Caco-2 (cell line): ENCODE measurements at regions not wholly inside any gene's neighbourhood (a gene's known extent, or its start where the extent isn't known, plus 50 kb on each side); places are given as distances from the start of the nearest gene placed in this dataset.
"Not testable (repeated sequence)": the region's sequence is repeated elsewhere in the genome, so short reads cannot be mapped to it uniquely, and the experiment has no call there.

Experiments used
- BruUV-seq: library from RNA; stranded (reverse); fragments of 400-500 nt; replicated peaks from 2 replicates; lab custom pipeline; 2021; lab: Mats Ljungman, UMichigan
- CTCF ChIA-PET: fragments of 300-600 bp; sonication (Branson Sonifier 250); formaldehyde crosslinking; loops from one replicate; lab custom pipeline; 2022; ENCODE audit warnings: antibody characterized with exemption; lab: Charles Lee
- POLR2A ChIA-PET: fragments of 300-600 bp; sonication (Branson Sonifier 250); formaldehyde crosslinking; loops from one replicate; lab custom pipeline; 2022; ENCODE audit warnings: antibody characterized with exemption; lab: Charles Lee
- DNase-seq, 2 experiments: peaks; one replicate each; pipeline versions ENCODE4 v3.0.0 to v3.0.0-alpha.2; 2020 to 2022
- H3K27me3 ChIP-seq: replicated peaks from 2 replicates; pipeline ENCODE4 v1.6.0; 2011; ENCODE audit warnings: low read length; ENCODE audit not compliant: control insufficient read depth, insufficient read depth
- H3K36me3 ChIP-seq: 2 replicates; pipeline ENCODE4 v1.5.1; 2011; ENCODE audit warnings: low read length; ENCODE audit not compliant: control insufficient read depth, insufficient read depth
- H3K4me1 ChIP-seq: fragments of 250-450 bp; sonication (Bioruptor Pico); 2 replicates; pipeline ENCODE4 v1.5.1; 2020; ENCODE audit warnings: mild to moderate bottlenecking
- H3K4me3 ChIP-seq: 2 replicates; pipeline ENCODE4 v1.5.1; 2011; ENCODE audit warnings: low read depth, mild to moderate bottlenecking, control low read depth, low read length
- H3K9me3 ChIP-seq: fragments of 250-450 bp; sonication (Bioruptor Pico); 2 replicates; pipeline ENCODE4 v1.5.1; 2020; ENCODE audit warnings: mild to moderate bottlenecking, moderate library complexity
- H3K27ac Mint-ChIP-seq: one replicate; pipeline ENCODE4 v1.8.0; 2022; ENCODE audit warnings: mixed read lengths; ENCODE audit not compliant: unreplicated experiment
- H3K27me3 Mint-ChIP-seq: one replicate; pipeline ENCODE4 v1.8.0; 2022; ENCODE audit warnings: mixed read lengths; ENCODE audit not compliant: insufficient read depth, unreplicated experiment
- H3K36me3 Mint-ChIP-seq: one replicate; pipeline ENCODE4 v1.8.0; 2022; ENCODE audit warnings: mild to moderate bottlenecking, mixed read lengths; ENCODE audit not compliant: insufficient read depth, unreplicated experiment
- H3K4me1 Mint-ChIP-seq: one replicate; pipeline ENCODE4 v1.8.0; 2022; ENCODE audit warnings: low read depth, mixed read lengths; ENCODE audit not compliant: unreplicated experiment
- H3K4me3 Mint-ChIP-seq: one replicate; pipeline ENCODE4 v1.8.0; 2022; ENCODE audit warnings: mild to moderate bottlenecking, moderate library complexity, mixed read lengths; ENCODE audit not compliant: unreplicated experiment
- H3K9me3 Mint-ChIP-seq: one replicate; pipeline ENCODE4 v1.8.0; 2022; ENCODE audit warnings: mixed read lengths; ENCODE audit not compliant: unreplicated experiment
- intact Hi-C: fragments of 100-400 bp; cut with micrococcal nuclease; formaldehyde crosslinking; loops from one replicate; pipeline ENCODE4 v1.10.0; 2022; ENCODE audit not compliant: unreplicated experiment
- TF ChIP-seq, protein P1 (sequence below), 2 experiments: fragments of 200-600 bp in 1 of 2; IDR thresholded peaks; 1 replicate in 1 of 2; 2 replicates in 1 of 2; pipeline versions ENCODE4 v1.5.1 to v1.8.0; 2011 to 2022; ENCODE audit warnings: antibody characterized with exemption in 1 of 2, control low read depth in 1 of 2, inconsistent platforms in 1 of 2, low read depth in 1 of 2, low read length in 1 of 2, mild to moderate bottlenecking in 1 of 2, moderate library complexity in 1 of 2; ENCODE audit not compliant: insufficient read depth in 1 of 2, severe bottlenecking in 1 of 2, unreplicated experiment in 1 of 2

DNA sequence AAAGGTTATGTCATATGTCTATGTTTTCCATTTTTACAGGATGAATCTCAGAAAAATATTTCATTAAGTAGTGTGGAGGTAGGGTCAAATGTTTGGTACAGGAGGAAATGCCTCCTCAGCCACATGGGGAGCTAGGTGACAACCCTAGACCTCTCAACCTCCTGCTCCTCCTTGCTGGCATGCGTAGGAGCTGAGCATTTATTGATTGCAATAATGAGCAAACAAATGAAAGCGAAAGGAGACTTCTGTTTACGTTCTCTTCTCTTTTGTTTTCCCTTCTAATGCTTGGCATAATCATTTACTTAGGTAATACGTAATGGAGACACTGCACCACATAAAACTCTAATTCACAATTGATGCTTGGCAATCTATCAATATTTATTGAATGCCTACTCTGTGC is 95.1 kb upstream of the CCBE1 start:
- H3K36me3 Mint-ChIP-seq, result no peaks in the 10 kb centered on the region
- CTCF ChIA-PET, result no interaction called here
- no peaks in the 10 kb centered on the region for H3K27me3 Mint-ChIP-seq

DNA sequence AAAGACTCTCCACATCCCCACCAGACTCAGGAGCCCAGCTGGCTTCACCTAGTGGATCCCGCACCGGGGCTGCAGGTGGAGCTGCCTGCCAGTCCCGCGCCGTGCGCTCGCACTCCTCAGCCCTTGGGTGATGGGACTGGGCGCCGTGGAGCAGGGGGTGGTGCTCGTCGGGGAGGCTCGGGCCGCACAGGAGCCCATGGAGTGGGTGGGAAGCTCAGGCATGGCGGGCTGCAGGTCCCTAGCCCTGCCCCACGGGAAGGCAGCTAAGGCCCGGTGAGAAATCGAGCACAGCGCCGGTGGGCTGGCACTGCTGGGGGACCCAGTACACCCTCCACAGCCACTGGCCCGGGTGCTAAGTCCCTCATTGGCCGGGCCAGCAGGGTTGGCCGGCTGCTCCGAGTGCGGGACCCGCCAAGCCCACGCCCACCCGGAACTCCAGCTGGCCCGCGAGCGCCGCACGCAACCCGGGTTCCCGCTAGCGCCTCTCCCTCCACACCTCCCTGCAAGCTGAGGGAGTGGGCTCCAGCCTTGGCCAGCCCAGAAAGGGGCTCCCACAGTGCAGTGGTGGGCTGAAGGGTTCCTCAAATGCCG is 93.2 kb upstream of the CCBE1 start:
- DNase-seq, H3K9me3 Mint-ChIP-seq, H3K4me3 Mint-ChIP-seq, BruUV-seq, POLR2A ChIA-PET, H3K4me1 Mint-ChIP-seq, H3K27me3 Mint-ChIP-seq, H3K9me3 ChIP-seq, H3K36me3 Mint-ChIP-seq, H3K36me3 ChIP-seq, H3K4me1 ChIP-seq, H3K4me3 ChIP-seq, CTCF ChIA-PET, H3K27me3 ChIP-seq, intact Hi-C loops, H3K27ac Mint-ChIP-seq: not testable (repeated sequence)

More for the DNA sequence above, 95.1 kb upstream of the CCBE1 start:
- no peaks in the 10 kb centered on the region for H3K9me3 Mint-ChIP-seq
- Histone ChIP-seq H3K9me3 (no peaks in the 10 kb centered on the region), H3K36me3 (no peaks in the 10 kb centered on the region), H3K27me3 (no peaks in the 10 kb centered on the region), H3K4me3 (no peak overlapping the region), H3K4me1 (no peaks in the 10 kb centered on the region)
- TF ChIP-seq, protein P1, sequence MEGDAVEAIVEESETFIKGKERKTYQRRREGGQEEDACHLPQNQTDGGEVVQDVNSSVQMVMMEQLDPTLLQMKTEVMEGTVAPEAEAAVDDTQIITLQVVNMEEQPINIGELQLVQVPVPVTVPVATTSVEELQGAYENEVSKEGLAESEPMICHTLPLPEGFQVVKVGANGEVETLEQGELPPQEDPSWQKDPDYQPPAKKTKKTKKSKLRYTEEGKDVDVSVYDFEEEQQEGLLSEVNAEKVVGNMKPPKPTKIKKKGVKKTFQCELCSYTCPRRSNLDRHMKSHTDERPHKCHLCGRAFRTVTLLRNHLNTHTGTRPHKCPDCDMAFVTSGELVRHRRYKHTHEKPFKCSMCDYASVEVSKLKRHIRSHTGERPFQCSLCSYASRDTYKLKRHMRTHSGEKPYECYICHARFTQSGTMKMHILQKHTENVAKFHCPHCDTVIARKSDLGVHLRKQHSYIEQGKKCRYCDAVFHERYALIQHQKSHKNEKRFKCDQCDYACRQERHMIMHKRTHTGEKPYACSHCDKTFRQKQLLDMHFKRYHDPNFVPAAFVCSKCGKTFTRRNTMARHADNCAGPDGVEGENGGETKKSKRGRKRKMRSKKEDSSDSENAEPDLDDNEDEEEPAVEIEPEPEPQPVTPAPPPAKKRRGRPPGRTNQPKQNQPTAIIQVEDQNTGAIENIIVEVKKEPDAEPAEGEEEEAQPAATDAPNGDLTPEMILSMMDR (IDR thresholded peaks at IDR 0.05; ENCODE audit: insufficient read depth in 1 of 2, low read depth in 1 of 2, low read length in 1 of 2, severe bottlenecking in 1 of 2, unreplicated experiment in 1 of 2), result no peak
- no TSS peak for BruUV-seq
- POLR2A ChIA-PET, result no interaction called here
- intact Hi-C loops, result no loop called here
- no peak overlapping the region for H3K4me3 Mint-ChIP-seq
- no peaks in the 10 kb centered on the region for H3K4me1 Mint-ChIP-seq
- no peak for DNase-seq
- no peak overlapping the region for H3K27ac Mint-ChIP-seq

DNA sequence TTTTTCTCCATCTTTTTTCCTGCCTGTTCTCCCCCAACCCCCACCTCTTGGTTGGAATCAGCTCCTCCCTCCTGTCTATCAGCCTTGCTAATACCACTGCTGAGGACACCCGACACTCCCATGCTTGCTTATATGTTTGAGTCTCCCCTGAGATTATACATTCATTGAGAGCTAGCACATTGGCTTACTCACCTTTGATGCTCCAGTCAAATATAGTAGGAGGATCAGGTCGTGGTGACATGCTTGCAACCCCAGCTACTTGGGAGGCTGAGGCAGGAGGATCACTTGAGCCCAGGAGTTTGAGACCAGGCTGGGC is 91.5 kb upstream of the CCBE1 start:
- Histone ChIP-seq H3K9me3 (no peaks in the 10 kb centered on the region), H3K4me1 (no peaks in the 10 kb centered on the region), H3K36me3 (no peaks in the 10 kb centered on the region), H3K27me3 (no peaks in the 10 kb centered on the region), H3K4me3 (no peak overlapping the region)
- no peaks in the 10 kb centered on the region for H3K4me1 Mint-ChIP-seq
- H3K27ac Mint-ChIP-seq, result no peak overlapping the region
- H3K4me3 Mint-ChIP-seq, result no peak overlapping the region
- H3K27me3 Mint-ChIP-seq, result no peaks in the 10 kb centered on the region
- intact Hi-C loops, result no loop called here
- no peaks in the 10 kb centered on the region for H3K9me3 Mint-ChIP-seq
- H3K36me3 Mint-ChIP-seq, result no peaks in the 10 kb centered on the region
- ChIA-PET POLR2A (no interaction called here), CTCF (no interaction called here)
- DNase-seq, result no peak
- no TSS peak for BruUV-seq
- TF ChIP-seq, protein P1 (IDR thresholded peaks at IDR 0.05; ENCODE audit: insufficient read depth in 1 of 2, low read depth in 1 of 2, low read length in 1 of 2, severe bottlenecking in 1 of 2, unreplicated experiment in 1 of 2), result no peak
